Putamen (tissue), 1 donor: ENCODE measurements at regions not wholly inside any gene's neighbourhood (a gene's known extent, or its start where the extent isn't known, plus 50 kb on each side); places are given as distances from the start of the nearest gene placed in this dataset.
"Not testable (repeated sequence)": the region's sequence is repeated elsewhere in the genome, so short reads cannot be mapped to it uniquely, and the experiment has no call there.

Experiments used
- DNase-seq: peaks from one replicate; pipeline ENCODE4 v3.0.0-alpha.2; 2016; ENCODE audit warnings: low spot score

DNA sequence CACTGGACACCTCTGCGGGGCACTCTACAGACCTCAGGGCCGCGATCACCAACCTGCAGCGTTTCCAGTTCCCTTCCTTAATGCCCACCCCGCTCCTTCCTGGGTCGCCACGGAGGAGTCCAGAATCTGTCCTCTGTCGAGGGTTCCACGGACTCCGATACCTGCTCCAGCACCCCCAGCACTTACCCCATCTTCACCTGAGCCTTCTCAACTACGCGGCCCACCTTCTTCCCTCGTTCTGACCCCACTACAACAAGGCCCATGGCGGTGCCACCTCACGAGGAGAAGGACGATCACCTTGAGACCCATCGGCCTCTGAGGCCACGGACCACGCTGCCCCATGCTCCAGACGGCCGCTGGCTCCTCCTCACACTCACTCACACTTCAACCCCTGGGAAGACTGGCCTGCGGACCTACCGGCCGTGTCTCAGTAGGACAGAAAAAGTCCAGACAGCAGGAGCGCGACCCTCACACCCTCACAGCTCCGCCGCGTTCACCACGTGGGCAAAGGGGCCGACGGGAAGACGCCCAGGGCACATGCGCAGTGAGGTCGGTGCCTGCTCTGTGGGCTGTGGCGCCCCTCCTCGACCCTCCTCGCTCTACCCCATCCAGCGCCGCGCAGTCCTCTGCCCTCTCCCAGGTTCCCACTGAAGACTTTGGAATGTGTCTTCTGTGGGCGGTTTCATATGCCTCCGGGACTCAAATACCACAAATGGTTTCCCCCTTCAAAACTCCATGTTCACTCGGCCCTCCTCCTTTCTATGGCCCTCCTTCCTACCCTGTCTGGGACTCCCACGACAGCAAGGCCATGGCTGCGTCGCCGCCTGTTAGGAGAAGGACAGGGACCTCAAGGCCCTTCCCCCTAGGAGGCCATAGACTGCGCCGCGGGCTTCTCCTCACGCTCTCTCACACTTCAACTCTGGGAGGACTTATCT, 193.9 kb upstream of the PHF14 start:
- DNase-seq = no peak

GRCh38 chr7:10780400-10780747, 193.3 kb upstream of the PHF14 start:
- DNase-seq = no peak

GRCh38 chr7:10786976-10787375, 186.7 kb upstream of the PHF14 start:
- not testable (repeated sequence) for DNase-seq

DNA sequence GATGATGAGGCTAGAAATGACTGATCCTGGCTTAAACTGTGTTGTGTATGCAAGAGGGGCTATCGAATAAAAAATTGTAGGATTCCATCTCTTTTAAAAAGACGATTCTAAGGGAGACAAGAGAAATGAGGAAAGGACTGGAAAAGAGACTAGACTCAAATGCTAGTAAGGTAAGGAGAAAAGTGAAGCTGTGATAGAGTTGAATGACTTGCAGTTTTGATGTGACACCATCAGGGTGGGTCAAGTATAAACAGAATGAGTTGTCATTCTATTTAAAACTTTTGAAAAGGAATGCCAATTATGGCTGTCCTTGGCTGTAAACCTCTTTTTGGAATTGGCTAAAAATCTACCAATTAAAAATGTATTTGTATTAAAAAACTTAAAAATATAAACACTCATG, 184.5 kb upstream of the PHF14 start:
- no peak for DNase-seq

DNA sequence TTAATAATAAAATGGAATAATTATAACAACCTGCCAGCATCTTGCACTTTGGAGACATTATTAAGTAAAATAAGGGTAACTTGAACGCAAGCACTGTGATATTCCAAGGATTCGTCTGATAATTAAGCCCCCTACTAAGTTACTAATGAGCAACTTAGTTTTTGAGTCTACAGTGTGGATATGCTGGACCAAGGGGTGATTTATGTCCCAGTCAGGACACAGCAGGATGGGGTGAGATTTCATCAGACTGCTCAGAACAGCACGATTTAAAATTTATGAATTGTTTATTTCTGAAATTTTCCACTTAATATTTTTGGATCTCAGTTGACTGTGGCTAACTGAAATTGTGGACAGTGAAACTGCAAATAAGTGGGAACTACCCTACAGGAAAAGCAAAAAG, 182.8 kb upstream of the PHF14 start:
- no peak for DNase-seq

DNA sequence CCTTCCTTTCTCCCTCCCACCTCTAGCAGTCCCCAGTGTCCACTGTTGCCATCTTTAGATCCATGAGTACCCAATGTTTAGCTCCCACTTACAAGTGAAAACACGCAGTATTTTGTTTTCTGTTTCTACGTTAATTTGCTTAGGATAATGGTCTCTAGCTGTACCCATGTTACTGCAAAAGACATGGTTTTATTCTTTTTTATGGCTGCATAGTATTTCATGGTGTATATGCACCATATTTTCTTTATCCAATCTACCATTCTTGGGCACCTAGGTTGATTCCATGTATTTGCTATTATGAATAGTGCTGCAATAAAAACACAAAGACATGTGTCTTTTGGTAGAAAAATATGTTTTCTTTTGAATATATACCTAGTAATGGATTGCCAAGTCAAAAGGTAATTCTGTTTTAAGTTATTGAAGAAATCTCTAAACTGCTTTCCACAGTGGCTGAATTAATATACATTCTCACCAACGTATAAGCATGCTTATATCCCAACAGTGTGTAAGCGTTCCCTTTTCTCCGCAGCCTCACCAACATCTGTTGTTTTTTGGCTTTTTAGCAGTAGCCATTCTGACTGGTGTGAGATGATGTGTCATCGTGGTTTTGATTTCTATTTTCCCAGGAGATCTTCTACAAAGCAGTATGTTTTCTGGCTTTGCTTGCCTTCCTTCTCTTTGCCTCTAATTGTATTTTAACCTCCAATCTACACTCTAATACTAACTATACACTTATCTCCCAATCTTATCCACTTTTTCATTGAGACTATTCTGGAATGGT, 179.5 kb upstream of the PHF14 start:
- no peak for DNase-seq

- DNase-seq = no peak
Observed at GRCh38 chr7:10797157-10797556, 176.5 kb upstream of the PHF14 start.

DNA sequence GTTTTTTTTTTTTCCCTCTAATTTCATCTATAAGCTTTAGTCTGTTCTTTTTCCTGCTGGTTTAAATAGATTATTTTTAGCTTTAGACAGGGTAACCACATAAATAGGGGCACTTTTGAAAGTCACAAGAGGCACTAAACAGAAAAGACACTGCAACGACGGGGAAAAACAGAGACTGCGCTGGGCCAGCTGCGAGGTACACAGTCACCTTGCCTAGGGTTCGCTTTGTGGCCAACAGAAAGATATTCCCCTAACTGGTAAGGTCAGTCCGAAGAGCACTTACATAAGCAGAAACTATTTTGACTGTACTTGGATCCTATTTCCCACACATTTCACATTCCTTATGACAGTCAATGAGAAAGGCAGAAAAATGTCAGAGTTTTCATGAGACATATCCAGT, 175.6 kb upstream of the PHF14 start:
- DNase-seq = no peak

- DNase-seq = no peak
Observed at GRCh38 chr7:10799475-10799874, 174.2 kb upstream of the PHF14 start.

DNA sequence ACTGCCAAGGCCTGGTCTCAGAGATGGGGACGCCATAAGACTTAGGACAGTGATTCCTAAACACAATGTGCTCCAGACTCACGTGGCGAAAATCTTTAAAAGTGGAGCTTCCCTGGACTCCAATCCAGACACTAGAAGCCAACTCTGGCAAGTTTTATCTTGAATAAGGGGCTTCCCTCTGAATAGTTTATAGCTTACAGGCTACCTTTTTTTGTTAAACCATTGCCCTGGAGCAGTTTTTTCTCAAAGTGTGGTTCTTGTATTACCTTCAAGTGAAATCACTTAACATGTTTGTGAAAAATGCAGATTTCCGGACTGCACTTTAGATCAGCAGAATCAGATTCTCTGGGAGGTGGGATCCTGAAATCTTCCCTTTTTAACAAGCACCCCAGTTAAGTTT, 171.7 kb upstream of the PHF14 start:
- no peak for DNase-seq

GRCh38 chr7:10802526-10802925, 171.1 kb upstream of the PHF14 start:
- DNase-seq = no peak

- DNase-seq = no peak
Observed at GRCh38 chr7:10803720-10804119, 170.0 kb upstream of the PHF14 start.

GRCh38 chr7:10804770-10805169, 168.9 kb upstream of the PHF14 start:
- DNase-seq = no peak

DNA sequence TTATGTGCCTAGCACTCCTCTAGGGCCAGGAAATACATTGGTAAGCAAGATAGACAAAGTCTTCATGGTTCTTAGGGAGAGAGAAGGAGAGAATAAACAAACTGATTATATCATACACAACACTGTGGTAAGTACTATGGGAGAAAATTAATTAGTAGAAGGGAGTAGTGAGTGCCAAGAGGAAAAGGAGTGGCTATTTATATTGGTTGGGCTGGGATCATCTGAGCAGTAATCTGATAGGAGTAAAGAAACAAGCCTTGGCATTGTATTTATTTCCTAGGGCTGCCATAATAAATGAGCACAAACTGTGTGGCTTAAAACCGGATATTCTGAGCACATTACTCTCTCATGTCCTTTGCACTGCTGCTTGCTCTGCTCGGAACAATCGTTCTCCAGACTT, 158.1 kb upstream of the PHF14 start:
- DNase-seq = no peak

- DNase-seq = no peak
Observed at GRCh38 chr7:10821156-10821555, 152.5 kb upstream of the PHF14 start.

DNA sequence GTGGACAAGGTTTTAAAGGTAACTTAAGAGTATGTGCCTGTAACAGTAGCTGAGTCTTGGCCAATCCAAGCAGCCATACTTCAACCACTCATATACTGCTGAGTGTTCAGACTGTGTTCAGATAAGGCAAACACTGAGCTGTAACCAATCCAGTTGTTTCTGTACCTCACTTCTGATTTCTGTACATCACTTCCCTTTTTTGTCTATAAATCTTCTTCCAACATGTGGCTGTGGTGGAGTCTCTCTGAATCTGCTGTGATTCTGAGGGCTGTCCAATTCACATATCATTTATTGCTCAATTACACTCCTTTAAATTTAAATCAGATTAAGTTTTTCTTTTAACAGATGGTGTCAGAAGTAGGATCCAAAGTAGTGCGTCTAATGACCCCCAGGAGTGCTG, 149.5 kb upstream of the PHF14 start:
- no peak for DNase-seq

- DNase-seq = no peak
Observed at GRCh38 chr7:10838228-10838627, 135.4 kb upstream of the PHF14 start.

GRCh38 chr7:10845225-10845624, 128.4 kb upstream of the PHF14 start:
- DNase-seq = no peak

DNA sequence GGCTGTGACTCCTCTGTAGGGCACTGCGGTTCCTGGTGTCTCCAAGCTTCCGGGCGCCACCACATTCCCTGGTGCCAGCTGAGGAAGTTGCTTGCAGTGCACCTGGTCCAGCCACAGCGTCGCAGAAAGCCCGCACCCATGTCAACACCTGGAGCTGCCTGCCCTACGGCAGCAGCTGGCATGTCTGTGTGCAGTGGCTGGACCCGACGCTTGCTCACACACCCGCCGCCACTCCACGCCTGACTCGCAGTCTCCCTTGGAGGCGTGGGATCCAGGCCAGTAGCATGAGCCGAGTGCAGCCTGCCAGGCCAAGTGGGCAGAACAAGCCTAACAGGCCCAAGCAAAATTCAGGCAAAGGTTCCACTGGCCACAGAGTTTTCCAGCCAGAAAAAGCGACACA, 118.1 kb upstream of the PHF14 start:
- DNase-seq = no peak

DNA sequence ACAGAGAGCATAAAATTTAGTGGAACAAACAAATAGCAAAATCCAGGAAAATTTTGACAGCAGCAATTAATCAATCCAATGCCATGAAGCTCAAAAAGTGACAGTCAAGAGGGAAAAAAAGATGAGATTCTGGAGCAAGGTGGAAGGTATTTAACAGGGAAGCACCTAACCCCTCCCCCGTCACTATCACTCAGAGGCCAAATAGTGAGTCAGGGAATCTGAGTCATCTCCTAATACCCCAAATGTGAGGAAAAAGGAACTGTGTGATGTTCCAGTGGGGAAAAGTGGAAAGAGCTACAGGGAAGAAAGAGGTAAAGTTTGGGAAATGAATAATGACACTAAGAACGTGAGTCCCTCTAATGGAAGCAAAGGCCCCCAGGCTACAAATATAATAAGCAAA, 113.2 kb upstream of the PHF14 start:
- no peak for DNase-seq

- no peak for DNase-seq
Observed at GRCh38 chr7:10863476-10863875, 110.2 kb upstream of the PHF14 start.

GRCh38 chr7:10874666-10875065, 99.0 kb upstream of the PHF14 start:
- no peak for DNase-seq

DNA sequence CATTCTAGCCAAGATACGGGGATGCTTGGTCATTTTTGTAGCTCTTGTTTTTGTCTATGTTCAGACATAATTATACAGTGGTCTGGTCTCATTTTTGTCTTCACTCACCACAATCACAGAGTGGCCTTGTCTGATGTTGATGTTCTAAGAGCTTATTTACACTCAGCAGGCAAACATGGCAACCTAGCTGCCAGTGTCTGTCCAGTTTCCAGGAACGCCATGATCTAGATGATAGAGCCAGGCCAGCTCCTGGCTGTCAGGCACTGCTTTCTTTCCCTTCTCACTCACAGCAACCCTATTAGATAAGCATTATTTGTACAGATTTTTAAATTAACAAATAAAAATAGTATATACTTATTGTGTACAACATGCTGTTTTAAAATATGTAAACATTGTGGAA, 98.6 kb upstream of the PHF14 start:
- DNase-seq = no peak
